ENCODE measurements at regions not wholly inside any gene's neighbourhood (a gene's known extent, or its start where the extent isn't known, plus 50 kb on each side); places are given as distances from the start of the nearest gene placed in this dataset.
"Not testable (repeated sequence)": the region's sequence is repeated elsewhere in the genome, so short reads cannot be mapped to it uniquely, and the experiment has no call there.

DNA sequence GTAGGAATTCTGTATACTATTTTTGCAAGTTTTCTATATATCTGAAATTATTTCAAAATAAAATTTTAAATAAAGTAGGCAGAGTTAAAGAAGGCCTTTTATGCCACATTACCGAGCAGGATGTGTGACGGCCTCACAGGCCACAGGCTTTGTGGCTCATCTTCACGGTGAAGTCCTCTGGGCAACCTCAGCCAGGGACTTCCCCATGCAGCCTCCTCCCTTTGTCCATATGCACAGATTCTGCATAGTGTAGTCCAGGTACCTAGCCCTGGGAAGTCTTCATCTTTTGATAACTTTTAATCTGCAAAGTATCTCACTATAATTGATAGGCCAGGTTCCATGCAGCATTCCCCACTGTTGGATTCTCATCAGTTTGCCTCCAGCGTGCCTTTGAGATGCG, 62.8 kb downstream of the ARHGAP11B start:
- DNase-seq (ENCODE audit: low spot score), result not testable (repeated sequence)

- DNase-seq (ENCODE audit: low spot score), result not testable (repeated sequence)
Measured at GRCh38 chr15:30690153-30690552, 64.2 kb downstream of the ARHGAP11B start.

DNA sequence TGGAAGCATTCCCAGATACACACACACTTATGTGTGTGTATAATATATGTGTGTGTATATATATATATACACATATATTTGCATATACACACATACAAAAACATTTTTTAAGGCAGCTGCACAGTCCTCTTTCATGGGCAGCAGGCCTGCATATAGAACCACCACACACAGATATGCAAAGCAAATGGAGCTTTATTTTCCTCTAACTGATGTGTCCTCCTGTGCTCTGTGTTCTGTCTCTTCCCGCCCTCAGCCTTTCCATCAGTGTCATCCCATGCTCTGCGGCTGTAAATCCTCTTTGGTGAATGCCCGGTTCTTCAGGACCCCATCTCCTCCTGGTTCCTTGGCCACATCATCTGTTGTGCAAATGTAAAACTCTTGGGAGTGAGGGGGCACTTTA, 69.9 kb downstream of the ARHGAP11B start:
- not testable (repeated sequence) for DNase-seq (ENCODE audit: low spot score)

DNA sequence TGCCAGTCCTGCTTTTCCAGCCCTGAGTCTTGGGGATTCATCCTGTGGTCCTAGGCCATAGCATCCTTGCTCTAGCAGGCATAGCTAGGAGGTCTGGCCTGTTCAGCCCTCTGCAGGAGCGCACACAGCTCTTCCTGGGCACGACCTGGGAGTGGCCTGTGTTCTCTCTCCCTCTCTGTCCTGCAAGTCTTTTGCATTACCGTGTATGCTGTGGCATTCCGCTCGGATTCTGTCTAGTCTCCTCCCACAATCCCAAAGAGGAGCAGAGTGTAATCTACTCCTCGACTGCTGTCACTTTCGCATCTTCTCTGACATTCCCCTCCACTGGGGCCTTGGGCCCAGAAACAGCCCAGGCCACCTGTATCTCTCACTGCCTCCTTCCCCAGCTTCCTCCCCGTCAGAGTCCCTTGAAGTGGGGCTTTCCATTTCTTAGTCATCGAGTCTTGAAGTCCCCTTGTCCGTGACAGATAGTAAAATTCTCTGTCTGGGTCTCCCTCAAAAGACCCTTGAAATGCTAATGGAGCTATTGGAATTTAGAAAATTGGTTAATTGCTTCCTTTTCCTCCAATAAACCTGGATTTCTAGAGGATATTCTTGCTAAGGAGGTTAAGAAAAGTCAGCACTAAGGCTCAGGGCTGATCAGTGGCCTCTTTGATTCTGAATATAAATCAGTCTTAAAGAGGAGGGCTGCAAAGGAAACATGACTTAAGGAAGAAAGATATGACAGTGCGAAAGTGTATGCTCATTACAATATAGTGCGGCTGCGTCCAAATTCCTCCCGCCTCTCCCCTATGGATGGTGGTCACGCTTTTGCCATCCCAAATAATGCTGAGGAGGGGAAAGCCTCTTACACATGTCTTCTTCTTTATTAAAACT, 70.7 kb downstream of the ARHGAP11B start:
- DNase-seq (ENCODE audit: low spot score), result not testable (repeated sequence)

DNA sequence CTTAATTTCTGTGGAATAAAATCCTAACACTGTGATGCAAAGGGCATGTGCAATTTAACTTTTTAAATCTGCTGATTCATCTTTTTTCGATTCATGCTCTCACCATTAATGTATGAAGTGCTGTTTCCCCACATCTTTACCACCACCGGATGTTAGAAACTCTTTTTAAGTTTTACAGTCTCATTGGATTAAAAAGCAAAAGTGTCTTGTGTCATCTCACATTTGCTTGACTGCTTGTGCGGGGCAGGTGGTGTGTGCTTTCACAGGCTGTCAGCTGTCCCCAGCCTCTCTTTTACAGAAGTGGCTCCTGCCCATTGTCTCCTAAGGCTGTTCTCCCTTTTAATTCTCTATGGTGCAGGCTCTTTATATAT, 71.4 kb downstream of the ARHGAP11B start:
- DNase-seq (ENCODE audit: low spot score), result not testable (repeated sequence)

- not testable (repeated sequence) for DNase-seq (ENCODE audit: low spot score)
Measured at GRCh38 chr15:30700006-30700597, 74.2 kb downstream of the ARHGAP11B start.

DNA sequence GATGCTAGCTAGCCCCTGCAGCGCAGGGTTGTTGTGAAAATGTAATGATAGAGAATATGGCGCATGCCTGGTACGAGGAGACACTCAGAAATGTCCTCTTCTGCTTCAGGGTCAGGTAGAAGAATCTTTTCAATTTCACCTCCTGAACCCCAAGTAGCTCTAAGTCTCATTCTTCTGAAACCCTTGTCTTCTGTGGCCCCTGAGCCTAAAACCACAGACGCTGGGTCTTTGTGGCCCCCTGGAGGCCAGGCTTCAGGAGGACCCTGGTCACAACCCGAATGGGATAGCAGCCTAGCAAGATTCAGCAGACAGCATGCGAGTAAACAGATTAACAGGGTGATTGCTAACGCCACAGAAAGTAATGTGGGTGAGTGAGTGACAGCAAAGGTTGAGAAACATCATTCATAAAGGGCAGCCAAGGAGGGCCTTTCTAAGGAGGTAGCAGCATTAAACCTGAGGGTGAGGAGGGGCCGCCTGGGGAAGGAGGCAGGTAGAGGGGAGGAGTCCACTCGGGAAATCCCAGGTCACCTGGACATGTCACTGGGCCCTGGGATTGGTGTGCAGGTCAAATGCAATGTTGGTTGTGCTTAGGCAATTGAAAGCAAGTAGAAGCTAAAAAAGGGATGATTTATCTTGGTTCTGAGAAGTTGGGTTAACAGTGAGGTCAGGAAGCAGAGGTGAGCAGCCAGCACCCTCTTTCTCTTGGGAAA, 82.2 kb downstream of the ARHGAP11B start:
- DNase-seq (ENCODE audit: low spot score), result not testable (repeated sequence)

- DNase-seq (ENCODE audit: low spot score), result not testable (repeated sequence)
Measured at GRCh38 chr15:30708809-30709208, 82.9 kb downstream of the ARHGAP11B start.

DNA sequence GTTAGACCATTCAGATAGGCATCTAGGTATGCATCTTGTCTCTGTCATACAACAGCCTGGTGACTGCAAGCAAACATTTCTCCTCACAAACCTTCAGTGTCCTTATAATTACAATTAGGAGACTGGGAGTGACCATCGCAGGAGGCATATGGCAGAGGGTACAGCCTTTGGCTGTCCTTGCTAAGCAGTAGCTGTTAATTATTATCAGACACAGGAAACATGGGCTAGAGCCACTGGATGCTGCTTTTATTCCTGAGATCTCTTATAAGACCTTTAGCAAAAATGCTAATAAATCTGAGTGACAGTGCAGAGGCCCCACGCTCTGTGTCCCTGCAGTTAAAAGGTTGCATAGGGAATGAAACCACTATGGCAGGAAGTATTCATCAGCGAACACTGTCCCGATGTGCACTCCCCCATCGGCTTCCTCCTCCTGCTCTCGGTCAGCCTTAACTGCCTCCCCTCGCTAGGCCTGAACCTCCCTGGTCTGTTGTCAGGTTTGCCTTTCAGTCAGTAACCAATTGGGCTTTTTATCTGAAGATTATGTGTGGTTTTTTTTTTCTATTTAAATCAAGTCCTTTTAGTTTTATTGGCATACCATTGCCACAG, 92.2 kb downstream of the ARHGAP11B start:
- not testable (repeated sequence) for DNase-seq (ENCODE audit: low spot score)

GRCh38 chr15:30719363-30719762, 93.4 kb downstream of the ARHGAP11B start:
- DNase-seq (ENCODE audit: low spot score), result not testable (repeated sequence)

GRCh38 chr15:30720825-30721224, 94.9 kb downstream of the ARHGAP11B start:
- DNase-seq (ENCODE audit: low spot score), result not testable (repeated sequence)

DNA sequence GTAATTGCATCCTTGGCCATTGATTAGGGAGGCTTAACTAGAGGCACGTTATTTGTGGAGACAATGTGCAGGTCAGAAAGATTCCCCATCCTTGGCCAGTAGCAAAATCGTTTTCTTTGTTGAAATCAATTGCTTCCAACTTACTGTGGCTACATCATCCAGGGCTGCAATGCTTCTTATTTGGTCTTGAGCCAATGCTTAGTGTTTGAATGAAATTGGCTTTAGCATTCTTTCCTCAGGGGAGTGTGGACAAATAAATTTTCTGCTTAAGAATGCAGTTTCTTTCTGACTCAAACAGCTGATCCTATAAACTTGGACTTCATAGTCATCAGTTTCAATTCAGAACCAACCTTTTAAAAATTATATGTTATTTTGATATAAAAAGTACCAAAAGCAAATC, 95.6 kb downstream of the ARHGAP11B start:
- DNase-seq (ENCODE audit: low spot score), result not testable (repeated sequence)

GRCh38 chr15:30723540-30724175, 97.7 kb downstream of the ARHGAP11B start:
- not testable (repeated sequence) for DNase-seq (ENCODE audit: low spot score)

DNA sequence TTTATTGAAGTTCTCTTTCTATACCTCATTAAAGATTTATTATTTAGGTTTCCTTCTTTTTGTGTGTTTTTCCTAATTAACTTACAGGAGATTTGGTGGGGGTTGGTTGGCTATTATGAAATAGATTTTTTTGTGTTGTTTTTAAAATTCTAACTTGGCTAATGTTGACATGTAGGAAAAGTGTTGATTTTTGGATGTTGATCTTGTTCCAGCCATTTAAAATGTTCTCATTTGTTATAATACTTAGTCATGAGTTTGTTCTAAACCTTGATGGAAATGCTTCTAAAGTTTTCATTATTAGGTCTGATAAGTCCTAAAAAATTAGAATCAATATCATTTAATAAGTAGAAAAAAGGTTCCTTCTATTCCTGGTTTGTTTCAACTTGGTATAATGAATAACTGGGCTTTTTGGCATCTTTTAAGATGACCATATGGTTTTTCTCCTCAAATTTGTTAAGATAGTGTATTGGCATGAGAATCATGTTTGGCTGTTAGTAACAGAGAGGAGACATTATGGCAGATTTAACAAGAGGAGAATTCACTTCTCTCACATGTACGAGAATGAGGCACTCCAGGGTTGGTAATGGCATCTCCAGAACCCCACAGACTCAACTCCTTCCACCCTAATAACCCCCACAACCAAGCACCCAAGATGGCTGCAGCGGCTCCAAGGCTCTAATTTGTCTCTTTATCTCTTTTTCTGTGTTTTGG, 104.1 kb downstream of the ARHGAP11B start:
- not testable (repeated sequence) for DNase-seq (ENCODE audit: low spot score)

- DNase-seq (ENCODE audit: low spot score), result not testable (repeated sequence)
Measured at GRCh38 chr15:30730633-30731032, 104.7 kb downstream of the ARHGAP11B start.

DNA sequence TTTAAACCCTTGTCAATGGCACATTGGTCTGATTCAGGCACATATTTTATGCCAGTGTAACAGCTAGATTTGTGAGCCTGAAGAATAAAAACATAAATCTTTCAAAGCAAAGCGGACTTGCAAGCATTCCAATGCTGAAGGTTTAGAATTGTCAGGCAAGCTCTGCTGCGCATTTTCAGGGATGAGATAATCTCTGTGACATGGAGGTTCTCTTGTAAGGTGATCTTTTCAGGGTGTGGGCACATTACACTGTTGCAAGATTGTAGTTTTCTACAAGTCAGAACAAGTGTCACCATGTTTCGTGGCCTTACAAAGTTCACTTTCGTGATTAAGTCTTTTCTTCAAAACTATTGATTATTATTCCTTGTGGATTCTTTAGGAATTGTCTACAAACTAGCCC, 106.2 kb downstream of the ARHGAP11B start:
- DNase-seq (ENCODE audit: low spot score), result not testable (repeated sequence)

DNA sequence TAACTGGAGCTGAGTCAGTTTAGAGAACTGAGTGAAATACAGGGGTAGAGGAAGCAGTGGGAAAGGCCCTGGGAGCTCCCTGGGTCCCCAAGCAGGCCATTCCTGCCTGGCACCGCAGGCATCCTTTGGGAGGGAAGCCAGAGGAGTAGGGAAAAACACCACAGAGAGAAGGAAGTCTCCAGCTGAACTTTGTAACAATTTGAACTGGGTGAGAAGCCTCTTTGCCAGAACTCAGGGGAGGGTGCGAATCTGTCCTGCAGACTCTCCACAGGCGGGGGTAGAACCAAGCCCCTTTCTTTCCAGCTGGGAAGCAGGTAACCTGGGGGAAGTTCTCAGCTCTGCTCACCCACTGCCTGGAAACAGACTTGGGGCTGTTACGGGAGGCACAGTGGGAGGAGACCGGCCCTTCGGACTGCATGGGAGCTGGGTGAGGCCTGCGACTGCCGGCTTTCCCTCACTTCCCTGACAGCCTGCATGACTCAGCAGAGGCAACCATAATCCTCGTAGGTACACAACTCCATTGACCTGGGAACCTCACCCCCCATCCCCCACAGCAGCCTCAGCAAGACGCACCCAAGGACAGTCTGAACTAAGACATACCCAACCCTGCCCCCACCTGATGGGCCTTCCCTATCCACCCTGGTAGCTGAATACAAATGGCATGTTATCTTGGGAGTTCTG, 110.1 kb downstream of the ARHGAP11B start:
- DNase-seq (ENCODE audit: low spot score), result not testable (repeated sequence)

DNA sequence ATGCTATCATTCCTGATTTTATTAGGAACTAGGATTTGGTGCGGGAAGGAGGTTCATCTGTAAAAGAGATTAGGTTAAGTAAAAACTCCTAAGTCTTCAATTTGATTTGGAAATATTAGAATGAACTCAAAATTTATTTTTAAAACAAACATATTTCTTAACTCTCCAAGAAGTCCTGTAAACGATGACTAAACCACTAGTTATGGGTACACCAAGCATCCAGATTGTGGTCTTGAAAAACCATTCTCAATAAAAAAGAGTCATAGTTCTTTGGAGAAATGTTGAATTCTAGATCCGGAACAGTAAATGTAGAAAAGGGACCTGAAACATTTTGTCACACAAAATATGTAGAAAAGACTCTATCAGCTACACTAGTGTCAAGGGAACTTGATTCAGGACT, 116.9 kb downstream of the ARHGAP11B start:
- DNase-seq (ENCODE audit: low spot score), result not testable (repeated sequence)

- not testable (repeated sequence) for DNase-seq (ENCODE audit: low spot score)
Measured at GRCh38 chr15:30749048-30749447, 123.1 kb downstream of the ARHGAP11B start.

DNA sequence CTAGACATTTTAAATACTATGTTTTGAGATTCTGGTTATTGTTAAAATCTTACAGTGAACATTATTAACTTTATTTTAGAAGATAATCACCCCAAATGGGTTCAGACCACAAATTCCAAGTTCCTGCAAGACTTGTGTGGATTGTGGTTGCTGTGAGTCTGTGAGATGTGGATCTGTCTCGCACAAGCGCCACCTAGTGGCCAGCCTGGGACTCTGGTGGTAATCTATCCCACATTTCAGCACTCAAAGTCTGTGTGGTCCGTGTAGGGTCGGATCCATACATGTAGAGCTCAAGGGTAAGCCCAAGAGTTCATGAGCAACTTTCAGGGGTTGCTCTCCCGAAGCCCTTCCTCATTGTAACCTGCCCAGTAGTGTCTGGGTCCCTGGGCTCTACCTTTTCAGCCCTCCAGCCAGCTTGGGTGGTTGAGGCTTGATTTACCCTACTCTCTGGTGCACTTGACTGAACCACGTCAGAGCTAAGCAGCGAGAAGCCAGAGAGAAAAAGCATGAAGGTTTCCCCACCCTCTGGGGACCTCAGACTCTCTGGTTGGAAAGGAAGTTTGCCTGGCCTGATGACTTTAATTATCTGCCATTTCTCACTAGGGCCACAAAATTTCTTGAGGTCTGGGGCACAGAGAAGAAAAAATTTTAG, 129.2 kb downstream of the ARHGAP11B start:
- not testable (repeated sequence) for DNase-seq (ENCODE audit: low spot score)

All from RKO (cell line).